AG09319 (cell line): ENCODE measurements at regions not wholly inside any gene's neighbourhood (a gene's known extent, or its start where the extent isn't known, plus 50 kb on each side); places are given as distances from the start of the nearest gene placed in this dataset.

Experiments used
- DNase-seq: peaks from one replicate; pipeline ENCODE4 v3.0.0-alpha.2; 2010; ENCODE audit warnings: low read depth; ENCODE audit errors: extremely low read depth
- TF ChIP-seq, protein P1 (sequence below): IDR thresholded peaks from 2 replicates; pipeline ENCODE4 v1.5.1; 2011; ENCODE audit warnings: low read depth, mild to moderate bottlenecking, inconsistent platforms, low read length, moderate library complexity

GRCh38 chr10:78609976-78610375 is 458.8 kb upstream of the ZMIZ1 start:
- TF ChIP-seq, protein P1, sequence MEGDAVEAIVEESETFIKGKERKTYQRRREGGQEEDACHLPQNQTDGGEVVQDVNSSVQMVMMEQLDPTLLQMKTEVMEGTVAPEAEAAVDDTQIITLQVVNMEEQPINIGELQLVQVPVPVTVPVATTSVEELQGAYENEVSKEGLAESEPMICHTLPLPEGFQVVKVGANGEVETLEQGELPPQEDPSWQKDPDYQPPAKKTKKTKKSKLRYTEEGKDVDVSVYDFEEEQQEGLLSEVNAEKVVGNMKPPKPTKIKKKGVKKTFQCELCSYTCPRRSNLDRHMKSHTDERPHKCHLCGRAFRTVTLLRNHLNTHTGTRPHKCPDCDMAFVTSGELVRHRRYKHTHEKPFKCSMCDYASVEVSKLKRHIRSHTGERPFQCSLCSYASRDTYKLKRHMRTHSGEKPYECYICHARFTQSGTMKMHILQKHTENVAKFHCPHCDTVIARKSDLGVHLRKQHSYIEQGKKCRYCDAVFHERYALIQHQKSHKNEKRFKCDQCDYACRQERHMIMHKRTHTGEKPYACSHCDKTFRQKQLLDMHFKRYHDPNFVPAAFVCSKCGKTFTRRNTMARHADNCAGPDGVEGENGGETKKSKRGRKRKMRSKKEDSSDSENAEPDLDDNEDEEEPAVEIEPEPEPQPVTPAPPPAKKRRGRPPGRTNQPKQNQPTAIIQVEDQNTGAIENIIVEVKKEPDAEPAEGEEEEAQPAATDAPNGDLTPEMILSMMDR: no peak
- no peak for DNase-seq

DNA sequence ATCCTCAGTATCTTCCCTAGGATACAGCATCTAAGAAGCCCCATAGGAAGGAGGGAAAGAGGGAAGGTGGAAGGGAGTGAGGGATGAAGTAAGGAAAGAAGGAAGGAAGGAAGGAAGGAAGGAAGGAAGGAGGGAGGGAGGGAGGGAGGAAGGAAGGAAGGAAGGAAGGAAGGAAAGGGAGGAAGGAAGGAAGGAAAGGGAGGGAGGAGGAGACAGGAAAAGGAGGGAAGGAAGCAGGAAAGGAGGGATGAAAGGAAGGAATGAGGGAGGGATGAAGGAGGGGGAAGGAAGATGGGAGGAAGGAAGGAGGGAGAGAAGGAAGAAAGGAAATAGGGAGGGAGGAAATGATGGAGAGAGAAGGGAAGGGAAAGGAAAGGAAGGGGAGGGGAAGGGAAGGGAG is 455.6 kb upstream of the ZMIZ1 start:
- TF ChIP-seq, protein P1: no peak
- DNase-seq: no peak

- TF ChIP-seq, protein P1: no peak
Measured at GRCh38 chr10:78614267-78614666, 454.5 kb upstream of the ZMIZ1 start.

DNA sequence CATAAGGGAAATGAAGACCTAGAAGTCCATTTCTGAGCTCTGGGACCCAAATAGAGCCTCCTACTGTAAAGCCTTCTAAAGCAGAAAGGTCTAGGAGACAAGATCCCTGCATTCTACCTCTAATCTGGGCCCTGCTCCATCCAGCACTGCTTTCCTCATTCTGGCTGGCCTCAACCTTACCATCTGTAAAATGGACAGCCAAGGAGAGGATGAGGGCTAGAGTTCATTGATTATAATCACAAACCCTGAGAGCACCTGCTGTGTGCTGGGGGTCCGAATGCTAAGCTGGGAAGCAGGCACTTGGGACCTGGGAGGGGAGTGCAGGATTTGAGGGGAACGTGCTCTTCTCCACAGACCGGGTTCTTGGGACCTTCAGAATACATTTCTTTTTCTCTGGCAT is 454.0 kb upstream of the ZMIZ1 start:
- DNase-seq: no peak
- TF ChIP-seq, protein P1: no peak

More at GRCh38 chr10:78614267-78614666, 454.5 kb upstream of the ZMIZ1 start:
- DNase-seq: no peak

DNA sequence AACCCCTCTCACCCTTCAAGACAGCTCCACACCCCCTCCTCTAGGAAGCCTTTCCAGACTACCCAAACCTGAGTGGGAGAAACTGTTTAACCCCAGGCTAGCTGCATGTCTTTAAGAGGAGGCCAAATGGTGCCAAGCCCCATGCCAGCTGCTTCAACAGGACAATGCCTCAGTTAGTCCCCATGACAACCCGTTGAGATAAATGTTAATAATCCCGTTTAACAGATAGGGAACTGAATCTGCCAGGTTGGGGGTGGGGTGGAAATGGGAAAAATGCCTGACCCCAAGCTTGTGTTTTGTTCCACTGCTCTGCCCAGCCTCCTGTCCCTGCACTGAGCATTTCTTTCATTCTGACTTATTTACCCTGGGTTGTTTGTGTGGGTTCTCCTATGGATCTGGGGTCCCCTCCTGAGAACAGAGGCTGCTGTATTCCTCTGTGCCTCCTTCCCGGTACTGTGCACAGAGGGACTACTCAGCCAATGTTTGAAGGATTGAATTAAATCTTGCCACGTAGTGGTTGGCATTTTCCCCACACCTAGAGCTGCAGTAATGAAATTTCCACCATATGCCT is 452.6 kb upstream of the ZMIZ1 start:
- DNase-seq: no peak
- TF ChIP-seq, protein P1: no peak

- DNase-seq: no peak
- TF ChIP-seq, protein P1: no peak
Measured at GRCh38 chr10:78617115-78617514, 451.7 kb upstream of the ZMIZ1 start.

DNA sequence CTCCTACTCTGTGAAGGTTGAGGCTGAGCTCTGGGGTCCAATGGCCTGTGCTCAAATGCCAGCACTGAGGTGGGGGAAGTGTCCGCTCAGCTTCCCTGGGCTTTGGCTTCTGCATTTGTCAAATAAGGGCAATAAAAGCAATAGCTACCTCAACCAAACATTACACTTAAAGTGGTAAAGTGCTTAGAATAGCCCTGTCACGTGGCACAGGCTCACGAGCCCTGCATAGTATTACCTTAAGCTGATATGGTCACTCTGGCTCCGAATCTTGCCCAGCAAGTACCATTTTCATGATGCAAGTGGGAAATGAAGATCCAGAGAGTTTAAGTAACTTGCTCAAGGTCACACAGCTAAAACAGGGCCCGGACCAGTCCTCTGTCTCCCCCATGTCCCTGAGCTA is 451.1 kb upstream of the ZMIZ1 start:
- TF ChIP-seq, protein P1: no peak
- DNase-seq: no peak
